ENCODE measurements at regions not wholly inside any gene's neighbourhood (a gene's known extent, or its start where the extent isn't known, plus 50 kb on each side); places are given as distances from the start of the nearest gene placed in this dataset.
"Not testable (repeated sequence)": the region's sequence is repeated elsewhere in the genome, so short reads cannot be mapped to it uniquely, and the experiment has no call there.

- DNase-seq (ENCODE audit: low read depth): no peak
- in situ Hi-C loops (cut with HindIII; ENCODE audit: low pct_unique_long_range_greater_than_20kb, low sequenced_read_pairs): no loop called here
Observed at GRCh38 chr6:74902846-74903245, 303.0 kb downstream of the COL12A1 start.

GRCh38 chr6:74902089-74902488, 303.8 kb downstream of the COL12A1 start:
- no peak for DNase-seq (ENCODE audit: low read depth)
- in situ Hi-C loops (cut with HindIII; ENCODE audit: low pct_unique_long_range_greater_than_20kb, low sequenced_read_pairs): no loop called here

GRCh38 chr6:74901576-74901975, 304.3 kb downstream of the COL12A1 start:
- DNase-seq (ENCODE audit: low read depth): no peak
- in situ Hi-C loops (cut with HindIII; ENCODE audit: low pct_unique_long_range_greater_than_20kb, low sequenced_read_pairs): no loop called here

- DNase-seq (ENCODE audit: low read depth): no peak
- in situ Hi-C loops (cut with HindIII; ENCODE audit: low pct_unique_long_range_greater_than_20kb, low sequenced_read_pairs): no loop called here
Observed at GRCh38 chr6:74899416-74899815, 306.4 kb downstream of the COL12A1 start.

DNA sequence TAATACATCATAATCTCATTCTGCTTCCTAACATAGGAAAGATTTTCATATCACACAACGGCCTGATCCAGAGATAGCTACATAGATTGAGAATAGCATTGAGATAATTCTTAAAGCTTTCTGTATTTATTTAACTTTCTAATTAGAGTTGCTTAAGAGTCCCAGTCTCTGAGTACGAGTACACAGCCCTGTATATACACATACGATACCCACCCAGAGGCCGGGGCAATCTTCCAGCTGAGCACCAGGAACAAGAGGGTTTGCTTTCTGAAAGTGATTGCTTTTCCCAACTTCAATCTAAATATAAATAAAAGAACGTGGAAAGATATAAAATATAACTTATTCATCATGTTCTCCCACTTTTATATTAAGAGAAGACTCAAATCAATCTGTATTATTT, 313.8 kb downstream of the COL12A1 start:
- no peak for DNase-seq (ENCODE audit: low read depth)
- in situ Hi-C loops (cut with HindIII; ENCODE audit: low pct_unique_long_range_greater_than_20kb, low sequenced_read_pairs): no loop called here

- DNase-seq (ENCODE audit: low read depth): no peak
- in situ Hi-C loops (cut with HindIII; ENCODE audit: low pct_unique_long_range_greater_than_20kb, low sequenced_read_pairs): no loop called here
Observed at GRCh38 chr6:74891349-74891831, 314.5 kb downstream of the COL12A1 start.

DNA sequence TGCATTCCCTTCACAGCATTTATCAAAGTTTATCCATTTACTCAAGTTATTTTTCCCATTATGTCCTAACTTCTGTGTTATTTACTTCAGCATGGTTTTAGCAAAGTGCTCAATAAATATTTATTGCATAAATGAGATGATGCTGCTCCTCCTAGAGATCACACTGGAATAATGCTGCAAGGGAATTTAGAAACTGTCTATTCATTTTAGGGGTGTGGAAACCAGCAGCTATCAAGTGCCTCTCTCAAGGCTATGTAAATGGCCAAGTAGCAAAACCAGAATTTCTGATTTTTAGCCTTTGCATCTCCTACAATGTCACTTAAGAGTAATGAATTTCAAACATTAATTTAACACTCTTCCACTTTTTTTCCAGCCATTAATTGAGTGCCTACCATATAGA, 316.2 kb downstream of the COL12A1 start:
- in situ Hi-C loops (cut with HindIII; ENCODE audit: low pct_unique_long_range_greater_than_20kb, low sequenced_read_pairs): no loop called here
- no peak for DNase-seq (ENCODE audit: low read depth)

DNA sequence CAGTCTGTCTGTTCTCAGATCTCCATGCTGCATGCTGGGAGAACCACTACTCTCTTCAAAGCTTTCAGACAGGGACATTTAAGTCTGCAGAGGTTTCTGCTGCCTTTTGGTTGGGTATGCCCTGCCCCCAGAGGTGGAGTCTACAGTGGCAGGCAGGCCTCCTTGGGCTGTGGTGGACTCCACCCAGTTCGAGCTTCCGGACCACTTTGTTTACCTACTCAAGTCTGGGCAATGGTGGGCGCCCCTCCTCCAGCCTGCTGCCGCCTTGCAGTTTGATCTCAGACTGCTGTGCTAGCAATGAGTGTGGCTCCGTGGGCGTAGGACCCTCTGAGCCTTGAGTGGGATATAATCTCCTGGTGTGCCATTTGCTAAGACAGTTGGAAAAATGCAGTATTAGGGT, 317.1 kb downstream of the COL12A1 start:
- DNase-seq (ENCODE audit: low read depth); in situ Hi-C loops (cut with HindIII; ENCODE audit: low pct_unique_long_range_greater_than_20kb, low sequenced_read_pairs): not testable (repeated sequence)

DNA sequence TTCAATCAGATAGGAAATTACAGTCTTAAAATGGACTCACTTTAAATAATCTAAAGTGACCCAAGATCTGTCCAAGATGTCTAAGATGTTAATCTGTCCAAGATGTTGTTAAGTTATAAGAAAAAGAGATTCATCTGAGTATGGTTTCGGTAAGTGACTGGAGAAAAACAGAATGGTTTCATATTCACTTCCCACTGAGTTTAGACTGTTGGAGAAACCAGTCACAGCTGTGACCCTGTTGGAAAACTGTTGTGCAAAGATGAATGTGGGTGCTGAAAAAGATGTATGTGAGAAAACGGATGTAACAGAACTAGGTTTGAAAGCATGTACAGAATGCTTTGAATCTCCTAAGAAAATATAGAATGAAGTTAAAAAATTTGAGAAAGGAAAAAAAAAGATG, 325.9 kb downstream of the COL12A1 start:
- no peak for DNase-seq (ENCODE audit: low read depth)
- in situ Hi-C loops (cut with HindIII; ENCODE audit: low pct_unique_long_range_greater_than_20kb, low sequenced_read_pairs): no loop called here

- no peak for DNase-seq (ENCODE audit: low read depth)
- in situ Hi-C loops (cut with HindIII; ENCODE audit: low pct_unique_long_range_greater_than_20kb, low sequenced_read_pairs): no loop called here
Observed at GRCh38 chr6:74879234-74879633, 326.6 kb downstream of the COL12A1 start.

- in situ Hi-C loops (cut with HindIII; ENCODE audit: low pct_unique_long_range_greater_than_20kb, low sequenced_read_pairs): no loop called here
- DNase-seq (ENCODE audit: low read depth): no peak
Observed at GRCh38 chr6:74875193-74875592, 330.7 kb downstream of the COL12A1 start.

- no peak for DNase-seq (ENCODE audit: low read depth)
- in situ Hi-C loops (cut with HindIII; ENCODE audit: low pct_unique_long_range_greater_than_20kb, low sequenced_read_pairs): no loop called here
Observed at GRCh38 chr6:74872754-74873476, 332.9 kb downstream of the COL12A1 start.

GRCh38 chr6:74871757-74872156, 334.1 kb downstream of the COL12A1 start:
- in situ Hi-C loops (cut with HindIII; ENCODE audit: low pct_unique_long_range_greater_than_20kb, low sequenced_read_pairs): no loop called here
- DNase-seq (ENCODE audit: low read depth): no peak

DNA sequence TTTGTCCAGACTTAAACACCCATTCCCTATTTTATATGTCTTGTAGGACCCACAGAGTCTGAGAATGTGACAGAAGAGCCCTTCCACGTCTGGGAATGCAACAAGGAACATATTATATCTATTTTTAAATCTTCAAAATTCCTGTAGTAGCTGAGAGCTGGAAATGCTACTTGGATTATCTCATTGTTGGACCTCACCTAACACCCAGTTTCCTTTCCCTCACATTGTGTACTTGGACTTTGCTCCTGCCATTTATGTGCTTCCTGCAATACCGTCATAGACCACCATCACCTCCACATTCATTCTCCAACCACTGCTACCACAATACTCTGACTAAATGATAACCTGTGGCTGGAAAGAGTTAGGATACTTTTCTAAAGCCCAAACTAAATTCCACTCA, 335.4 kb downstream of the COL12A1 start:
- in situ Hi-C loops (cut with HindIII; ENCODE audit: low pct_unique_long_range_greater_than_20kb, low sequenced_read_pairs): no loop called here
- DNase-seq (ENCODE audit: low read depth): no peak

DNA sequence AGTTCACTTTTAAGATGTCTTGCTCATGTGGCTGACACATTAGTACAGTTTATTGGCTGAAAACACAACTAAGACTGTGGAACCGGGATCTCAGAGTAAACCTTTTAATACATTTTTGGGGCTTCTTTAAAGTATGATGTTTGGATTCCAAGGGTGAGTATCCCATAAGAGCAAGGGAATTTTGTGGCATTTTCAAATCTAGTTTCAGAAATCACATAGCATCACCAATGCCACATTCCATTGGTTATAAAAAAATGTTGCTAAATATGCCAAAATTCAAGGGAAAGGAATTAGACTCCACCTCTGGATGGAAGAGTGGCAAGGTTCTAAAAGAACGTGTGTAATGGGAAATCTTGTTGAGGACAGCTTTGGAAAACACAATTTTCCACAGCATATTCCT, 338.6 kb downstream of the COL12A1 start:
- no peak for DNase-seq (ENCODE audit: low read depth)
- in situ Hi-C loops (cut with HindIII; ENCODE audit: low pct_unique_long_range_greater_than_20kb, low sequenced_read_pairs): no loop called here

DNA sequence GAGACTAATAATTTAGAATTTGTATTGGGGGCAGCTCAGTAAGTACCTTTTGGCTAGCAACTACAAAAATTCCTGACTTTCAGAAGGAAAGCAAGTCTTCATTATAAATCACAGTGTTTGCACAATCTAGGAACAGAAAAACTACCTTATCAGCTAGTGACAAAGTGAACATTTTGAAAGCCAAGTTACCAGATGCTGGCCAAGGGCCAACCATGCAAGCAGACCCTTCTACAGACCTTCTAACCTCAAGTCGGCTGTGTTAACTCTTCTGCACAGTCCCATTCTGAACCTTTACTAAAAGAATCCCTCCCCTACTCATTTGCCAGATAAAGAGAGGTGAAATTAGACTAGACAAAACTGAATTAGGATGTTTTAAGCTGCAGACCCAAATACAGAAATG, 341.9 kb downstream of the COL12A1 start:
- no peak for DNase-seq (ENCODE audit: low read depth)
- in situ Hi-C loops (cut with HindIII; ENCODE audit: low pct_unique_long_range_greater_than_20kb, low sequenced_read_pairs): no loop called here

GRCh38 chr6:74860456-74860855, 345.4 kb downstream of the COL12A1 start:
- no peak for DNase-seq (ENCODE audit: low read depth)
- in situ Hi-C loops (cut with HindIII; ENCODE audit: low pct_unique_long_range_greater_than_20kb, low sequenced_read_pairs): no loop called here

DNA sequence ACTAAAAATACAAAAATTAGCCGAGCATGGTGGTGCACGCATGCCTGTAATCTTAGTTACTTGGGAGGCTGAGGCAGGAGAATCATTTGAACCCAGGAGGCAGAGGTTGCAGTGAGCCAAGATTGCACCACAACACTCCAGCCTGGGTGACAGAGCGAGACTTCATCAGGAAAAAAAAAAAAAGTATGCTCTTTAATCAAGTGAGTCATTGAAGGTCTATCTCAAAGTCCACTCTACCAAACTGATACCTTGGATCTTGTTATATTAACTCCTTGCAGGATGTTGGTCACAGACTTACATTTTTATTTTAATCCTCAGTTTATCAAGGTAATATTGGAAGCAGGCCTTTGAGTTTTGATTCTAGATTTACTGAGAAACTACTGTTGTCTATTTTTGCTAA, 348.7 kb downstream of the COL12A1 start:
- DNase-seq (ENCODE audit: low read depth): no peak
- in situ Hi-C loops (cut with HindIII; ENCODE audit: low pct_unique_long_range_greater_than_20kb, low sequenced_read_pairs): no loop called here

DNA sequence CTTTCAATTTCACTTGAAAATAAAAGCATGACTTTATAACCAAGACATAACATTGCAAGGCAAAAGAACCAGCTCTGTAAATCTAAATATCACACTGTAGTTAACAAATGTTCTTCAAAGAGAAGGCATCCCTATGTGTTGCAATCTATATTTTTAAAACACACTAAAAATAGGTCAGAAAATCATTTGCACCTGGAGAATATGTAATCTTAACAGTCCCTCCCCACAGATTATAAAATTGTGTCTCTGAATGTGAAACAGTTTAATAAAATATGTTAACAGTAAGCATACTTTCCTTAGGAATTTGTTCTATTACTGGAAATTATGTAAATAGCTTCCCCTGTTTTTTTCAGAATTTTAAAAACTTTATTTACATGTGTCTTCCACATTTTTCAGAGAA, 351.9 kb downstream of the COL12A1 start:
- no peak for DNase-seq (ENCODE audit: low read depth)
- in situ Hi-C loops (cut with HindIII; ENCODE audit: low pct_unique_long_range_greater_than_20kb, low sequenced_read_pairs): no loop called here

- in situ Hi-C loops (cut with HindIII; ENCODE audit: low pct_unique_long_range_greater_than_20kb, low sequenced_read_pairs): no loop called here
- no peak for DNase-seq (ENCODE audit: low read depth)
Observed at GRCh38 chr6:74851596-74851995, 354.3 kb downstream of the COL12A1 start.
